OCI-LY3 (cell line): ENCODE measurements at regions not wholly inside any gene's neighbourhood (a gene's known extent, or its start where the extent isn't known, plus 50 kb on each side); places are given as distances from the start of the nearest gene placed in this dataset.

Source experiments
- H2AFZ ChIP-seq: fragments of 200-600, 300-600 bp; shearing (Covaris generic); 2 replicates; pipeline ENCODE4 v1.6.0; 2014; ENCODE audit warnings: antibody characterized with exemption, low read depth, low read length
- H3K27ac ChIP-seq: fragments of 200-600, 300-600 bp; sonication (generic); 2 replicates; pipeline ENCODE4 v1.5.1; 2014; ENCODE audit warnings: mild to moderate bottlenecking, low read length, moderate library complexity, mixed read lengths
- H3K27me3 ChIP-seq: fragments of 200-600, 300-600 bp; sonication (generic); 2 replicates; pipeline ENCODE4 v1.6.1; 2014; ENCODE audit warnings: low read depth, low read length, mixed read lengths
- H3K36me3 ChIP-seq: fragments of 200-600, 300-600 bp; sonication (generic); replicated peaks from 2 replicates; pipeline ENCODE3; 2014; ENCODE audit warnings: low read depth, low read length, mixed read lengths
- H3K4me1 ChIP-seq: fragments of 300-600, 200-600 bp; sonication (generic); 2 replicates; pipeline ENCODE4 v1.6.1; 2014; ENCODE audit warnings: low read length, mixed read lengths
- H3K4me2 ChIP-seq: fragments of 200-600, 300-600 bp; sonication (generic); 2 replicates; pipeline ENCODE4 v1.6.1; 2014; ENCODE audit warnings: low read length, mixed read lengths
- H3K4me3 ChIP-seq: fragments of 300-600, 200-600 bp; sonication (generic); 2 replicates; pipeline ENCODE4 v1.5.1; 2014; ENCODE audit warnings: antibody characterized with exemption, mild to moderate bottlenecking, low read length, moderate library complexity
- H3K79me2 ChIP-seq: fragments of 300-600, 200-600 bp; shearing (Covaris generic); 2 replicates; pipeline ENCODE4 v1.6.1; 2014; ENCODE audit warnings: mild to moderate bottlenecking, low read length, mixed read lengths
- H3K9ac ChIP-seq: fragments of 300-600, 200-600 bp; shearing (Covaris generic); 2 replicates; pipeline ENCODE4 v1.6.0; 2014; ENCODE audit warnings: mild to moderate bottlenecking, low read length, moderate library complexity
- H3K9me3 ChIP-seq: fragments of 200-600, 300-600 bp; shearing (Covaris generic); 2 replicates; pipeline ENCODE4 v1.6.1; 2014; ENCODE audit warnings: low read length, mixed read lengths; ENCODE audit not compliant: insufficient read depth
- H4K20me1 ChIP-seq: fragments of 200-600, 300-600 bp; sonication (generic); 2 replicates; pipeline ENCODE4 v1.6.1; 2016; ENCODE audit warnings: low read length, mixed read lengths; ENCODE audit not compliant: insufficient read depth
- EZH2phosphoT487 ChIP-seq: fragments of 200-600 bp; shearing (Covaris generic); IDR thresholded peaks from 2 replicates; pipeline ENCODE4 v1.6.1; 2018; ENCODE audit warnings: antibody characterized with exemption, mixed run types, low read depth
- TF ChIP-seq, protein P1 (sequence below): fragments of 200-600, 300-600 bp; sonication (generic); IDR thresholded peaks from 2 replicates; pipeline ENCODE4 v1.5.1; 2014; ENCODE audit warnings: antibody characterized with exemption, low read length, low read depth

DNA sequence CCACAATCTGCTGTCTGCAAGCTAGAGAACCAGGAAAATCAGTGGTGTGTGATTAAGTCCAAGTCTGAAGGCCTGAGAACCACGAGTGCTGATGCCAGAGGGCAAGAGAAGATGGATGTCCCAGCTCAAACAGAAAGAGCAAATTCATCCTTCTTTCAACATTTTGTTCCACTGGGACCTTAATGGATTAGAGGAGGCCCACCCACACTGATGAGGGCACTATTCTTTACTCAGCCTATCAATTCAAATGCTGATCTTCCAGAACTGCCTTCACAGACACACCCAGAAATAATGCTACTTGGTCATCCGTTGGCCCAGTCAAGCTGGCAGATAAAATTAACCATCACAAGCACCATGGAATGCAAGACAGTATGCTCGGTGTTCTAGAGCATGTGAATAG lies 226.6 kb upstream of the SASH1 start:
- TF ChIP-seq, protein P1, sequence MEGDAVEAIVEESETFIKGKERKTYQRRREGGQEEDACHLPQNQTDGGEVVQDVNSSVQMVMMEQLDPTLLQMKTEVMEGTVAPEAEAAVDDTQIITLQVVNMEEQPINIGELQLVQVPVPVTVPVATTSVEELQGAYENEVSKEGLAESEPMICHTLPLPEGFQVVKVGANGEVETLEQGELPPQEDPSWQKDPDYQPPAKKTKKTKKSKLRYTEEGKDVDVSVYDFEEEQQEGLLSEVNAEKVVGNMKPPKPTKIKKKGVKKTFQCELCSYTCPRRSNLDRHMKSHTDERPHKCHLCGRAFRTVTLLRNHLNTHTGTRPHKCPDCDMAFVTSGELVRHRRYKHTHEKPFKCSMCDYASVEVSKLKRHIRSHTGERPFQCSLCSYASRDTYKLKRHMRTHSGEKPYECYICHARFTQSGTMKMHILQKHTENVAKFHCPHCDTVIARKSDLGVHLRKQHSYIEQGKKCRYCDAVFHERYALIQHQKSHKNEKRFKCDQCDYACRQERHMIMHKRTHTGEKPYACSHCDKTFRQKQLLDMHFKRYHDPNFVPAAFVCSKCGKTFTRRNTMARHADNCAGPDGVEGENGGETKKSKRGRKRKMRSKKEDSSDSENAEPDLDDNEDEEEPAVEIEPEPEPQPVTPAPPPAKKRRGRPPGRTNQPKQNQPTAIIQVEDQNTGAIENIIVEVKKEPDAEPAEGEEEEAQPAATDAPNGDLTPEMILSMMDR = no peak
- TF ChIP-seq EZH2phosphoT487 = no peak
- Histone ChIP-seq H3K79me2 (no peaks in the 10 kb centered on the region), H3K4me2 (no peak overlapping the region), H3K27ac (no peak overlapping the region), H3K36me3 (no peaks in the 10 kb centered on the region), H3K9me3 (no peaks in the 10 kb centered on the region), H3K4me3 (no peak overlapping the region), H4K20me1 (no peaks in the 10 kb centered on the region), H3K4me1 (no peaks in the 10 kb centered on the region), H3K27me3 (no peaks in the 10 kb centered on the region), H2AFZ (no peak overlapping the region), H3K9ac (no peak overlapping the region)

- TF ChIP-seq, protein P1 = no peak
- no peak for TF ChIP-seq EZH2phosphoT487
Measured at GRCh38 chr6:148118244-148118643, 224.4 kb upstream of the SASH1 start.

GRCh38 chr6:148128014-148128730 lies 214.5 kb upstream of the SASH1 start:
- H4K20me1 ChIP-seq = no peaks in the 10 kb centered on the region
- H3K9ac ChIP-seq = no peak overlapping the region
- no peaks in the 10 kb centered on the region for H3K9me3 ChIP-seq
- no peaks in the 10 kb centered on the region for H3K79me2 ChIP-seq
- no peaks in the 10 kb centered on the region for H3K27me3 ChIP-seq
- no peak overlapping the region for H3K4me3 ChIP-seq
- no peaks in the 10 kb centered on the region for H3K4me1 ChIP-seq
- no peak overlapping the region for H2AFZ ChIP-seq
- H3K36me3 ChIP-seq = no peaks in the 10 kb centered on the region
- TF ChIP-seq EZH2phosphoT487 = no peak
- TF ChIP-seq, protein P1 = no peak
- H3K27ac ChIP-seq = no peak overlapping the region
- H3K4me2 ChIP-seq = no peak overlapping the region

More at GRCh38 chr6:148118244-148118643, 224.4 kb upstream of the SASH1 start:
- H3K4me2 ChIP-seq = no peak overlapping the region
- no peaks in the 10 kb centered on the region for H3K36me3 ChIP-seq
- H3K4me3 ChIP-seq = no peak overlapping the region
- H2AFZ ChIP-seq = no peak overlapping the region
- H3K27ac ChIP-seq = no peak overlapping the region
- H3K9ac ChIP-seq = no peak overlapping the region
- no peaks in the 10 kb centered on the region for H4K20me1 ChIP-seq
- no peaks in the 10 kb centered on the region for H3K27me3 ChIP-seq
- no peaks in the 10 kb centered on the region for H3K79me2 ChIP-seq
- H3K9me3 ChIP-seq = no peaks in the 10 kb centered on the region
- H3K4me1 ChIP-seq = no peaks in the 10 kb centered on the region

DNA sequence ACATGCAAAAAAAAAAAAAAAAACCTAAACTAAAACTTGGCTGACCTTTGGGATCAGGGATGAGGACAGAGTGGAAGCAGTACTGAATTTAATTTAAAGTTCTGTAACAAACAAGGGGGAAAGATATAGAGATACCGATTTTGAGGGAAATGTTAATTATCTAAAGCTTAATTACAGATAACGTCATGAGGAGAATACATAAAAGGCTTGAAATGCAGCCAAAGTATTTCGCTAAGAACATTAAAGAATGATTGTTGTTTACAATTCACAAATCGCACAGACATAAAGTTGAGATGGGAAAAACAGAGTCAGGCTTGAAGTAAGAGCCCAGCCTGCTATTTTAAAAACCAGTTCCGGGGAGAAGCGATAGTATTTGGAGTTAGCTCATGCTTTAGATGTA lies 208.0 kb upstream of the SASH1 start:
- no peak overlapping the region for H3K4me3 ChIP-seq
- no peaks in the 10 kb centered on the region for H3K79me2 ChIP-seq
- H3K36me3 ChIP-seq = no peaks in the 10 kb centered on the region
- no peaks in the 10 kb centered on the region for H3K4me1 ChIP-seq
- TF ChIP-seq EZH2phosphoT487 = no peak
- TF ChIP-seq, protein P1 = no peak
- H2AFZ ChIP-seq = no peak overlapping the region
- no peaks in the 10 kb centered on the region for H4K20me1 ChIP-seq
- H3K27me3 ChIP-seq = peaks cover 3% of the 10 kb centered on the region
- no peak overlapping the region for H3K4me2 ChIP-seq
- no peaks in the 10 kb centered on the region for H3K9me3 ChIP-seq
- H3K9ac ChIP-seq = no peak overlapping the region
- H3K27ac ChIP-seq = no peak overlapping the region
